ENCODE measurements at regions not wholly inside any gene's neighbourhood (a gene's known extent, or its start where the extent isn't known, plus 50 kb on each side); places are given as distances from the start of the nearest gene placed in this dataset.

DNA sequence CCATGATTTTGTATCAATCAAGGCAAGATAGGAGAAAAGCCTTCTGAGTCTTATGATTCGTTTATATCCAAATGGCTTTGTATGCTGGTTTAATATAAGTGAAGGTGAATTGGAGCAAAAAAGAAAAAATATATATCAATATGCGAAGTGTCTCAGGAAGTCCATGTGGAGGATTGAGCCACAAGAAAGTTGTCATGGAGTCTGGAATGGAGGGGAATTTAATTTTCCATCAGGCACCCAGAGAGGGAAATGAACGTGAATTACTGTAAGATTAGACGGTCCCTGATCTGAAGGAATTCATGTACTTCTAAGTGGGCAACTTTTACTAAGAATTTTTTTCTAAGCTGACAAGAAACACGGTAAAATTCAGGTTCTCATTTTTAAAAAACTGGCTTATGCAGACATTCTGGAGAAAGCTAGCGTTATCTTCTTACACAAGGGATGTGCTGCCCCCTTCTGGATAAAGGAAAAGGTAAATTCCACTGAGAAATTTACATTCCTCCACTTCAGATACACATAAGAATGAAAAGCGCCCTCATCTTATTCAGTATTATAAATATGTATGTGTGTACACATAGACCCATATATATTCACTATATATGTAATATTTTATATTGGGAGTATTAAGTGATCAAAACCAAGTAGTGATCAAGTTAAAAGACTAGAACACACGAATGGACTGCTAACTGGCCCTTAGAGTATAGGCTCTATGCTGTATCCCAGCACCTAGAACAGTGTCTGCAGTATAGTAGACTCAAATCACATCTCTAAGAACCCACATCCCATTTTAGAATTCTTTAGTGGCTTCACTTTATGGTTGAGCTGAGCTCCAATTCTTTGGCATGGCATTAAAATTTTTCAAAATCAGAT, 289.0 kb upstream of the TFPI start:
- Mint-ChIP-seq H3K36me3 (ENCODE audit: low read depth) (no peaks in the 10 kb centered on the region), H3K4me1 (no peaks in the 10 kb centered on the region), H3K27me3 (no peaks in the 10 kb centered on the region), H3K27ac (no peak overlapping the region), H3K9me3 (no peaks in the 10 kb centered on the region), H3K4me3 (no peak overlapping the region)
- CTCF ChIA-PET, result interaction anchor here (1.5 kb wide), 1 partner anchor 343 kb away, joined by 6 read pairs; no protein-coding TSS in a partner anchor
- no peak for DNase-seq
- POLR2A ChIA-PET, result no interaction called here

DNA sequence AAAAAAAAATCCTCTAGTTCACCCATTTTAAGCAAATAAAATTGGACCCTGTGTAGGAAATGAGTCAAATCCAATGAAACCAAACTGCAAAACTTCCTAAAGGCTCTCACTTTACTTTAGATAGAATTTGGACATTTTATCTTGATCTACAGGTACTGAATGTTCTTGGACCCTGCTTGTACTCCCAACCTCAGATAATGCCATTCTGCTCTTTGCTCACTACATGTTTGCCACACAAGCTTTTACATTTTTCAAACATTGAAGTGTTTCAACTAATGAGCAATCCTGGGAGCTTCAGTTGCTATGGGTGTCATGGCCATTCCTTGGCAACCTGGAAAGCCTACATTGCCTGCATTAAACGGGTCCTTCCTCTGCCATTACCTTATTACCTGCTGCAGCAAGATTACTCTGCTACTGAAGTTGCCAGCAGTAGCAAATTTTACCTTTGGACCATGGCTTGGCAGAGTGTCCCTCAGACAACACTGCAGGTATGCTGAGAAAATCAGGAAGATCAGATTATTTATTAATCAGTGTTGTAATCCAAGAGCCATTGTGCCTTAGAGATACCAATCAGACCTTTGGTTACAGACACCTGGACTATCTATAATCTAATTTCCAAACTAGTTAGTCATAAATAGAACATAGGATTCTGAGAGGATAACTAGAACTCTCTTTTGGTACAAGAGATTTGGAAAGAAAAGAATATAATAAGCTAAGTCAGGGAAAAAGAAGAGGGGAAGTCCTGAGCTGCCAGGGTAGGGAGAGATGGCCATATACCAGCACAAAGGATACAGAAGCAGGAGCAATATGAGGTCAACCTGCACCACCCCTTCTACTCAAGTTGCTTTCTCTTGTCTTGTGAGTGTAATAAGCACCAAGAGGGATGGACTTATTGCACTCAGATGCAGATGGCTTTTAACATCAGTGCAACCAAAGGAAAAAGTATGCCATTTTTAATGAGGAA, 293.3 kb upstream of the TFPI start:
- Mint-ChIP-seq H3K4me1 (no peaks in the 10 kb centered on the region), H3K4me3 (no peak overlapping the region), H3K9me3 (no peaks in the 10 kb centered on the region), H3K27ac (no peak overlapping the region), H3K27me3 (no peaks in the 10 kb centered on the region), H3K36me3 (ENCODE audit: low read depth) (no peaks in the 10 kb centered on the region)
- ChIA-PET POLR2A (no interaction called here), CTCF (no interaction called here)
- no peak for DNase-seq

DNA sequence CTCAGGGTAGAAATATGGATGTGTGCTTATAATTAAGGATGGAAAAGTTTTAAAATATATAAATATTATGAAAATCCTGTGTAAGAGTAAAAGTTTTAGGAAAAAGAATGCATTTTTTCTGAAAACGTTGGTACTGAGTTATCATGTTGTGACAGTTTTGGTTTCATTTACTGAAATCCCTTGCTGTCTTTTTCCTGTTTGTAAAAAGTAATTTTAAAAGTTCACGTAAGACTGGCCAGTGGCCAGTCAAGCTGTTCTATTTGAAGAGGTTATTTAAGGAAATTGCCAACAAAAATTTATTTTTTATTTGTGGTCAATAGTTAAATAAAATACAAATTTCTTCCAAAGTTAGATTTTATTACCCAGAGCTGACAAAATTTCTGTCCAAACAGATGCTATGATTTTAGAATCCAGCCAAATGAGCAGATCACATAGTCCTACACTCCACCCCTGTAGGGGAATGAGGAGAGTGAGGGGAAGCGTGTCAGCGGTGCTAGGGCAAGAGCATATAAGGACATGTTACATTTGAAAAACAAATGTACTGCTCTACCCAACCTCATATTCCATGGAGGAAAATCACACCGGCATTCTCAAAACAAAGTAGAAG, 297.8 kb upstream of the TFPI start:
- Mint-ChIP-seq H3K4me1 (no peaks in the 10 kb centered on the region), H3K27me3 (no peaks in the 10 kb centered on the region), H3K4me3 (no peak overlapping the region), H3K36me3 (ENCODE audit: low read depth) (no peaks in the 10 kb centered on the region), H3K9me3 (no peaks in the 10 kb centered on the region), H3K27ac (no peak overlapping the region)
- DNase-seq, result no peak
- ChIA-PET CTCF (no interaction called here), POLR2A (no interaction called here)

DNA sequence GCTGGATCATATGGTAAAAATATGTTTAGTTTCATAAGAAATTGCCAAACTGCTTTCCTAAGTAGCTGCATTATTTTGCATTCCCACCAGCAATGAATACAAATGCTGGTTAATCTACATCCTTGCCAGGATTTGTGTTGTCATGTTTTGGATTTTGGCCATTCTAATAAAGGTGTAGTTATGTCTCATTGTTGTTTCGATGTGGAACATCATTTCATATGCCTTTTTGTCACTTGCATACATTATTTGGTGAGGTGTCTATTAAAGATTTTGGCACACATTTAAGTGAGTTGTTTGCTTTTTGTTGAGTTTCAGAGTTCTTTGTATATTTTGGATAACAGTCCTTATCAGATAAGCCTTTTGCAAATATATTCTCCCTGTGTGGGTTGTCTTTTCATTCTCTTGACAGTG, 299.2 kb upstream of the TFPI start:
- ChIA-PET POLR2A (no interaction called here), CTCF (no interaction called here)
- H3K27me3 Mint-ChIP-seq, result no peaks in the 10 kb centered on the region
- no peak for DNase-seq
- no peaks in the 10 kb centered on the region for H3K9me3 Mint-ChIP-seq
- H3K4me1 Mint-ChIP-seq, result no peaks in the 10 kb centered on the region
- H3K27ac Mint-ChIP-seq, result no peak overlapping the region
- H3K36me3 Mint-ChIP-seq (ENCODE audit: low read depth), result no peaks in the 10 kb centered on the region
- no peak overlapping the region for H3K4me3 Mint-ChIP-seq

DNA sequence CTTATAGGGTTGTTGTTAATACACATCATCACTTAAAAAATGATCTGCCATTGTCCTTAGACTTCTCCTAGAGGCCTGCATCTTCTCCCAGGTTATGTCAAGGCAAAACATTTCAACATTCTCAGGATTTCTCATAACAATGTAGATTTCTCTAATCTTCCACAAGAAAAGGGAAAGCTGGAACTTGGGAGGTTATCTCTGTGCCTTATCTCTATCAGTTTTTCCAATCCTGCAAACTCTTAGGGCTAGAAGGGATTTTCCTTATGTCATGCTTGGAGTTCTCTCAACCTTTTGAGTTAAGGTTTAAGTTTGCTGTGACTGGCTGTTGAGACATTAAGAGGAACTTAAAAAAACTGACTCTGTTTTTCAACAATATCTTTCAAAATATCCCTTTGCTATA, 300.6 kb upstream of the TFPI start:
- CTCF ChIA-PET, result interaction anchor here (0.7 kb wide), 1 partner anchor 374 kb away, joined by 3 read pairs; no protein-coding TSS in a partner anchor
- POLR2A ChIA-PET, result no interaction called here
- DNase-seq, result no peak
- H3K4me1 Mint-ChIP-seq, result no peaks in the 10 kb centered on the region
- H3K27ac Mint-ChIP-seq, result no peak overlapping the region
- no peaks in the 10 kb centered on the region for H3K36me3 Mint-ChIP-seq (ENCODE audit: low read depth)
- H3K4me3 Mint-ChIP-seq, result no peak overlapping the region
- H3K9me3 Mint-ChIP-seq, result no peaks in the 10 kb centered on the region
- H3K27me3 Mint-ChIP-seq, result no peaks in the 10 kb centered on the region

DNA sequence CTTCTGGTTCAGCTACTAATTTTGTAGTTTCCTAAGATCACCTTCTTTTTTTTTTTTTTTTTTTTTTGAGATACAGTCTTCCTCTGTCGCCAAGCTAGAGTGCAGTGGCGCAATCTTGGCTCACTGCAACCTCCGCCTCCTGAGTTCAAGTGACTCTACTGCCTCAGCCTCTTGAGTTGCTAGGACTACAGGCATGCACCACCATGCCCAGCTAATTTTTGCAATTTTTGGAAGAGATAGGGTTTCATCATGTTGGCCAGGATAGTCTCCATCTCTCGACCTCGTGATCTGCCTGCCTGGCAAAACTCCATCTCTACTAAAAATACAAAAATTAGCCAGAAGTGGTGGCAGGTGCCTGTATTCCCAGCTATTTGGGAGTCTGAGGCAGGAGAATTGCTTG, 301.5 kb upstream of the TFPI start:
- no peak for DNase-seq
- ChIA-PET CTCF (interaction anchor here (0.7 kb wide), 1 partner anchor 374 kb away, joined by 3 read pairs; no protein-coding TSS in a partner anchor), POLR2A (no interaction called here)
- Mint-ChIP-seq H3K27ac (no peak overlapping the region), H3K4me3 (no peak overlapping the region), H3K27me3 (no peaks in the 10 kb centered on the region), H3K9me3 (no peaks in the 10 kb centered on the region), H3K4me1 (no peaks in the 10 kb centered on the region), H3K36me3 (ENCODE audit: low read depth) (no peaks in the 10 kb centered on the region)

DNA sequence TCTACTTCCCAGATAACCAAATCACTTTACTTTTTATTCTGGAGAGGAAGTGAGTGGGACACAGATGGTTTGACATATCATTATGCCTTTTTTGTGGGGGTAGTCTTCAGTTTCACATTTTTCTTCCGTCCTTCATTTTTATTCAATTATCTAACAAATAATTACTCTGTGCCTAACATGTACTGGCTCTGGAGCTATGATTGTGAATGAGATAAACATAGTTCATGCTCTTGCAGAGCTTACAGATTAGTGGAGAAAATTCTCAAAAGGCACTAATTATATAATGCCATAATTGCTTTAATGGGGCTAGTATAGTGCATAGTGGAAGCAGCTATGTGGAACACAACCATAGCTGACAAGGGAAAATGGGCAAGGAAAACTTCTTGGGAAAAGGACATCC, 303.6 kb upstream of the TFPI start:
- ChIA-PET CTCF (no interaction called here), POLR2A (no interaction called here)
- no peaks in the 10 kb centered on the region for H3K36me3 Mint-ChIP-seq (ENCODE audit: low read depth)
- no peak for DNase-seq
- H3K27me3 Mint-ChIP-seq, result no peaks in the 10 kb centered on the region
- H3K27ac Mint-ChIP-seq, result no peak overlapping the region
- H3K4me3 Mint-ChIP-seq, result no peak overlapping the region
- no peaks in the 10 kb centered on the region for H3K4me1 Mint-ChIP-seq
- no peaks in the 10 kb centered on the region for H3K9me3 Mint-ChIP-seq

DNA sequence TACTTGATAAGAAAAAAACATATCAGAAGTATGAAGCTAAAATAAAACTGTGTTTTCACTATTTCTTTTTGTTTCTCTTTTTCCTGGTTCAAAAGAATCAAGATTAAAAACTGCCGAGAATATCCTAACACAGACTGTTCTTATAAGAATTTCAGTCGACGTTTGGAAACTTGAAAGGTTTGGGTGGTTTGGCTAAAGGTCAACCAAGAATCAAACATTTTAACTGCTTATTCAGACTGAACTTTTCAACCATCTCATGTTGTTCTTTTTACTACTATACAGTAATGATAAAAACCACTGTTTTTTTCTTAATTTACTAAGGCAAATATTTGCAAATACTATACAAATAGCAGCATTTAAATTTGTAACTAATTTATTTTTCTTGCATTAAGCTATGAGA, 308.5 kb upstream of the TFPI start:
- ChIA-PET POLR2A (no interaction called here), CTCF (no interaction called here)
- DNase-seq, result no peak
- no peak overlapping the region for H3K4me3 Mint-ChIP-seq
- no peaks in the 10 kb centered on the region for H3K9me3 Mint-ChIP-seq
- no peak overlapping the region for H3K27ac Mint-ChIP-seq
- H3K4me1 Mint-ChIP-seq, result no peaks in the 10 kb centered on the region
- H3K27me3 Mint-ChIP-seq, result no peaks in the 10 kb centered on the region
- H3K36me3 Mint-ChIP-seq (ENCODE audit: low read depth), result no peaks in the 10 kb centered on the region

DNA sequence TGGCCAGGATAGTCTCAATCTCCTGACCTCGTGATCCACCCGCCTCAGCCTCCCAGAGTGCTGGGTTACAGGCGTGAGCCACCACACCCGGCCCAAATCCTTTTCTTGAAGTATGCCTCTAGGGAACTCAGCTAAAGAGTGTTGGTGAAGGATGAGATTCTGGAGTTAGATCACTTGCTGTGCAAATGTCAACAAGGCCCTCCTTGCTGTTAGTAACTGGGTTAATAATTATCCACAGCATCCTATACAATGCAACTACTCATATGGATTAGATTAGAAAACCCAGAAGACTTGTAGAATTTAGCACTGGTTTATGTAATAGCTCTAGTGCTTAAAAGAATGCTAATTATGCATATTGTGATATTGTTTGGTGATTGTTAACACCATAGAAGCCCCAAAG, 310.8 kb upstream of the TFPI start:
- no peaks in the 10 kb centered on the region for H3K36me3 Mint-ChIP-seq (ENCODE audit: low read depth)
- ChIA-PET CTCF (no interaction called here), POLR2A (no interaction called here)
- no peak overlapping the region for H3K4me3 Mint-ChIP-seq
- H3K27ac Mint-ChIP-seq, result no peak overlapping the region
- H3K27me3 Mint-ChIP-seq, result no peaks in the 10 kb centered on the region
- DNase-seq, result no peak
- H3K9me3 Mint-ChIP-seq, result peaks cover 5% of the 10 kb centered on the region
- no peaks in the 10 kb centered on the region for H3K4me1 Mint-ChIP-seq

DNA sequence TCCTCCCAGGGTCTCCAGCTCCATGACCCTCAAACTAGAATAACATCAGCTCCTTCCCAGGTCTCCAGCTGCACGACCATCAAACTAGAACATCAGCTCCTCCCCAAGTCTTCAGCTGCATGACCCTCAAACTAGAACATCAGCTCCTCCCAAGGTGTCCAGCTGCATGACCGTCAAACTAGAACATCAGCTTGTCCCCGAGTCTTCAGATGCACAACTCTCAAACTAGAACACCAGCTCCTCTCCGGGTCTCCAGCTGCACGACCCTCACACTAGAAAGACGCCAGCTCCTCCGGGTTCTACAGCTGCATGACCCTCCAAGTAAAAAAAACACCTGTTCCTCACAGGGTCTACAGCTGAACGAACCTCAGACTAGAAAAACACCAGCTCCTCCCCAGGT, 312.9 kb upstream of the TFPI start:
- H3K4me3 Mint-ChIP-seq, result no peak overlapping the region
- H3K27me3 Mint-ChIP-seq, result no peaks in the 10 kb centered on the region
- no peak for DNase-seq
- CTCF ChIA-PET, result no interaction called here
- no peaks in the 10 kb centered on the region for H3K4me1 Mint-ChIP-seq
- POLR2A ChIA-PET, result no interaction called here
- no peaks in the 10 kb centered on the region for H3K36me3 Mint-ChIP-seq (ENCODE audit: low read depth)
- peaks cover 5% of the 10 kb centered on the region for H3K9me3 Mint-ChIP-seq
- no peak overlapping the region for H3K27ac Mint-ChIP-seq

DNA sequence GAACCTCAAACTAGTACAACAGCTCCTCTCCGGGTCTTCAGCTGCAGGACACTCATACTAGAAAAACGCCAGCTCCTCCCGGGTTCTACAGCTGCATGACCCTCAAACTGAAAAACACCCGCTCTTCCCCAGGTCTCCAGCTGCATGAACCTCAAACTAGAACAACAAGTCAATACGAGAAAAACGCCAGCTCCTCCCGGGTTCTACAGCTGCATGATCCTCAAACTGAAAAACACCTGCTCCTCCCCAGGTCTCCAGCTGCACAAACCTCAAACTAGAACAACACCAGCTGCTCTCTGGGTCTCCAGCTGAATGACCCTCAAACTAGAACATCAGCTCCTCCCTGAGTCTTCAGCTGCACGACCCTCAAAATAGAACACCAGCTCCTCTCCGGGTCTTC, 315.0 kb upstream of the TFPI start:
- Mint-ChIP-seq H3K9me3 (peaks cover 5% of the 10 kb centered on the region), H3K27ac (no peak overlapping the region), H3K4me3 (no peak overlapping the region), H3K36me3 (ENCODE audit: low read depth) (no peaks in the 10 kb centered on the region), H3K4me1 (no peaks in the 10 kb centered on the region), H3K27me3 (no peaks in the 10 kb centered on the region)
- no peak for DNase-seq
- ChIA-PET CTCF (no interaction called here), POLR2A (no interaction called here)

DNA sequence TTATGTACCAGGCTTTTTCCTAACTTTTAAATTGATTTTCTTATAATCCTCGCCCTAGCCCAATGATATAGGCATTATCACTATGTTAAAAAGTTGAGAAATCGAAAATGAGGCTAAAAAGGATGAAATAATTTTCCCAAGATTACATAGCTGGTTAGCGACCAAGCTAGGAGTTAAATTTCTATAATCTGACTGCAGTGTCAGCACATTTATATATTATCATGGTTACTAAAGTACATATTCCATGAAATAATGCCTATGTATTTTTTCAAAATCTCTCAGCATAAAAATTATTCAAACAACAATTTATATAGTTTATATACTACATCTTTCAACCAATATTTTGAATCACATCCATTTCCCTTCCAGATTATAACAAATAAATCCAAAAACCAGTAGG, 317.3 kb upstream of the TFPI start:
- H3K27me3 Mint-ChIP-seq, result no peaks in the 10 kb centered on the region
- DNase-seq, result no peak
- H3K36me3 Mint-ChIP-seq (ENCODE audit: low read depth), result no peaks in the 10 kb centered on the region
- H3K4me1 Mint-ChIP-seq, result no peaks in the 10 kb centered on the region
- H3K9me3 Mint-ChIP-seq, result peaks cover 5% of the 10 kb centered on the region
- no peak overlapping the region for H3K27ac Mint-ChIP-seq
- POLR2A ChIA-PET, result no interaction called here
- H3K4me3 Mint-ChIP-seq, result no peak overlapping the region
- CTCF ChIA-PET, result no interaction called here

DNA sequence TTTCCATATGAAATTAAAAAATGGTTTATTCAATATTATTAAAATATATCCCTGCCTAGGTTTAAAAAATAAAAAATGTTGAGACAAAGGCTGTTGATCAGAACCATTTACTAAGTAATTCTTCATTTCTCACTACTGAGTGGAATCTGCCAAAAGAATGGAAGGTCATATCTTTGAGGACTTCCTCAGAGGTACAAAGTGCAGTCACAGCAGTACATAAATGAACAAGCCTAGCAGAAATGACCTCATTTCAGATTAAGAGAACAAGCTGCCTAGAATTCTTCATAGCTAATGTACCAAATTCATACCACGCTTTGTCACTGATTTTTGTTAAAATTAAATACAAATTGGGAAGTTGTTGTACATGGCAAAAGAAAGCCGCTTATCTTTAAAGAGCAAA, 318.9 kb upstream of the TFPI start:
- H3K4me1 Mint-ChIP-seq, result no peaks in the 10 kb centered on the region
- H3K27me3 Mint-ChIP-seq, result no peaks in the 10 kb centered on the region
- no peak overlapping the region for H3K4me3 Mint-ChIP-seq
- peaks cover 5% of the 10 kb centered on the region for H3K9me3 Mint-ChIP-seq
- no peaks in the 10 kb centered on the region for H3K36me3 Mint-ChIP-seq (ENCODE audit: low read depth)
- POLR2A ChIA-PET, result no interaction called here
- CTCF ChIA-PET, result no interaction called here
- DNase-seq, result no peak
- no peak overlapping the region for H3K27ac Mint-ChIP-seq
